SKM-1 (cell line): ENCODE measurements at regions not wholly inside any gene's neighbourhood (a gene's known extent, or its start where the extent isn't known, plus 50 kb on each side); places are given as distances from the start of the nearest gene placed in this dataset.
"Not testable (repeated sequence)": the region's sequence is repeated elsewhere in the genome, so short reads cannot be mapped to it uniquely, and the experiment has no call there.

Experiments used
- DNase-seq: peaks from one replicate; lab custom pipeline; 2025; ENCODE audit not compliant: unreplicated experiment; lab: John Stamatoyannopoulos, UW

GRCh38 chr10:26355241-26355640 is 82.9 kb upstream of the APBB1IP start:
- DNase-seq, result no peak

GRCh38 chr10:26357203-26357602 is 80.9 kb upstream of the APBB1IP start:
- no peak for DNase-seq

GRCh38 chr10:26358071-26358470 is 80.1 kb upstream of the APBB1IP start:
- no peak for DNase-seq

- no peak for DNase-seq
Measured at GRCh38 chr10:26359670-26360069, 78.5 kb upstream of the APBB1IP start.

GRCh38 chr10:26361351-26361750 is 76.8 kb upstream of the APBB1IP start:
- no peak for DNase-seq

- peak; percentile 38 for DNase-seq
Measured at GRCh38 chr10:26361971-26362370, 76.2 kb upstream of the APBB1IP start.

- no peak for DNase-seq
Measured at GRCh38 chr10:26365681-26366358, 72.3 kb upstream of the APBB1IP start.

GRCh38 chr10:26367035-26367434 is 71.1 kb upstream of the APBB1IP start:
- DNase-seq, result not testable (repeated sequence)

GRCh38 chr10:26367771-26368170 is 70.4 kb upstream of the APBB1IP start:
- DNase-seq, result no peak

- no peak for DNase-seq
Measured at GRCh38 chr10:26368463-26368862, 69.7 kb upstream of the APBB1IP start.

- DNase-seq, result no peak
Measured at GRCh38 chr10:26372513-26373354, 65.4 kb upstream of the APBB1IP start.

- DNase-seq, result no peak
Measured at GRCh38 chr10:26374426-26374825, 63.7 kb upstream of the APBB1IP start.

- DNase-seq, result not testable (repeated sequence)
Measured at GRCh38 chr10:26377224-26377810, 60.8 kb upstream of the APBB1IP start.

GRCh38 chr10:26378861-26379294 is 59.3 kb upstream of the APBB1IP start:
- DNase-seq, result no peak

GRCh38 chr10:26380815-26381214 is 57.3 kb upstream of the APBB1IP start:
- no peak for DNase-seq

GRCh38 chr10:26381986-26382385 is 56.2 kb upstream of the APBB1IP start:
- no peak for DNase-seq

GRCh38 chr10:26384600-26384999 is 53.5 kb upstream of the APBB1IP start:
- DNase-seq, result no peak

GRCh38 chr10:26385443-26385842 is 52.7 kb upstream of the APBB1IP start:
- no peak for DNase-seq

GRCh38 chr10:26386781-26387180 is 51.4 kb upstream of the APBB1IP start:
- DNase-seq, result peak; percentile 80
